ENCODE measurements at regions not wholly inside any gene's neighbourhood (a gene's known extent, or its start where the extent isn't known, plus 50 kb on each side); places are given as distances from the start of the nearest gene placed in this dataset.
"Not testable (repeated sequence)": the region's sequence is repeated elsewhere in the genome, so short reads cannot be mapped to it uniquely, and the experiment has no call there.

DNA sequence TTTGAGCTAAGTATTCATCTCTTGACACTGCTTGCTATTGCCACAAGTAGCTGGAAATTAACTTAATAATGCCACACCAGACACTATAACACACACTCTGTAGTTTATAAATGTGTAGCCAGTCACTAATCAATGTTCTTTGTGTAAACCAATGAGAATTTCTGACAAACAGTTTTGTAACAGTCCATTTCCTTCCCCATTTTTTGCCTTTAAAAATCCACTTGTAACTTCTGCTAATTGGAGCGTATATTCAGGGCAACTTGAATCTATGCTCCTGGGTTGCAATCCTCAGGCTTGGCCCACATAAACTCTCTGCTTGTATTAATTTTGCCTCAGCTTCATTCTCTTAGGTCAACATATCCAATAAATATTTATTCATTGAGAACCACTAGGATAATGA is 125.0 kb upstream of the DHRS4 start:
- DNase-seq (ENCODE audit: low read depth in 4 of 4, low spot score in 3 of 4) = no peak

DNA sequence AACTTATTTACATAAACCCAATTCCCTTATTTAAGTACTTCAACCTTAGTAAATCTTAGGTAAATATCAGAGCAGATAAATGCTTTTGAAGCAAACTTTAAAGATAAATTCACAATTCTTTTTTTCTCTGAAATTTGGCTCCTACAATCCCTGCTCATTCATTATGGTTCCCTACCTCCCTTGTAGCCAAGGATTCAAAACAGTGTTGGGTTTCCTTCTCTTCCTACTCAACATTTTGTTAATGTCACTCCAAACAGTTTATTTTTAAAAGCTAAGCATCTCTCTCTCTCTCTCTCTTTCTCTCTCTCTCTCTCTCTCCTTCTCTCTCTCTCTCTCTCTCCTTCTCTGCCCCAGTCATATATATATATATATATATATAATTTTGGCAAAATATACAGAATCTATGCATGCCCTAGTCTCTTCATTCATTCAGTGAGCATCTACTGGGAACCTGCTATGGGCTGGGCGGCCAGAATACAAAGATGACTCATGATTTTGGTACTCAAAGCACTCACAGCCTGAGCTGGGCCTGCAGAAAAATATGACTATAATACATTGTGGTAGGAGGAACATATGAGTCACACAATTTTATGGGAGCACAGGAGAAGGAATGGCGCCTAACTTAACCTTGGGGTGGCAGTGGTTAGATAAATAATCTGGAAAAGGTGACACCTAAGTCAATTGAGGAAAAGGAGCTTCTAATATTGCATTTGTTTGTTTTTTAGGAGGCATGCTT is 123.7 kb upstream of the DHRS4 start:
- DNase-seq (ENCODE audit: low read depth in 4 of 4, low spot score in 3 of 4) = no peak

DNA sequence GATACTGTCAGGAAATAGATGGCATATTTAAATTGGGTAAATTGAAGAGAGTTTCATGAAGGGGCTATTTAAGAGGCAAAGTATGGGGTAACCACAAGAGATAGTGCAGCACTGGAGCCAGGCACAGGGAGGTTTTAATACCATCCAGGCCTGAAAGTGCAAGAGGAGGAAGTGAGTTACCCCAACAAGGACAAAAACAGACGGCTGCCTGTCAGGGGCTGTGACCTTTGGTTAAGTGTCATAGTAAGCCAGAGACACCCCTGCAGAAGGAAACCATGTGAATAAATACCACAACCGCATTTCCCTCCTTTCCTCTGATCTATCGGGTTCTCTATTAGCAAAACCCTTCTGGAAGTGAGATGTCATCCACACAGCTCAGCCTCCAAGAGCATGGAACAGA is 122.0 kb upstream of the DHRS4 start:
- DNase-seq (ENCODE audit: low read depth in 4 of 4, low spot score in 3 of 4) = no peak

DNA sequence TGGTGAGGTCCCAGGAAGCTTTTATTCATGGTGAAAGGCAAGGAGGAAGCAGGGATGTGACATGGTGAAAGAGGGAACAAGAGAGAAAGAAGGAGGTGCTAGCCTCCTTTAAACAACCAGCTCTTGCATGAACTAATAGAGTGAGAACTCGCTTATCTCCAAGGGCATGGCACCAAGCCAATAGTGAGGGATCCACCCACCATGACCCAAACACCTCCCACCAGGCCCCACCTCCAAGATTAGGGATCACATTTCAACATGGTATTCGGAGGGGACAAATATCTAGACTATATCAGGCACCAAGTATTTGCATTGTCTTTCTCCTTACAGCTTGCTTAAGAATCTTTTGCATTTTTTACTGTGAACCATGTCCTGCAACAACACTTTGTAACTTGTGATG is 91.9 kb upstream of the DHRS4 start:
- DNase-seq (ENCODE audit: low read depth in 4 of 4, low spot score in 3 of 4) = no peak

DNA sequence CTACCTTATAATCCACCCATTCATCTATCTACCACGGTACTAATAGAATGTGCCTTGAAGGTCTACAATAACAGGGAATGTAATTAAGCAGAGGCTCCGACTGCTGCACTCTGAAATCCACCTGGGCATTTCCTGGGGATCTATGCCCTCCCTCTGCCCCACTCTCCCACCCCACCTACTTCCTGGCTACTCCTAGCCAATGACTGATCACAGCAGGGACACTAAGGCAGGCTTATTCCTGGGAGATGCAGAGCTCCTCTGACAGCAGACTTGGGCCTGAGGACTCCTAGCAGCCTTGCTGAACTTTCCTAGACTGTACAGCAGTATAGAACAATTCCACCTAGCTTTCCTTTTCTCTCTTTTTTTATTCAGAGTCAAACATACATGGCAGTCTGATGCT is 91.1 kb upstream of the DHRS4 start:
- DNase-seq (ENCODE audit: low read depth in 4 of 4, low spot score in 3 of 4) = no peak

DNA sequence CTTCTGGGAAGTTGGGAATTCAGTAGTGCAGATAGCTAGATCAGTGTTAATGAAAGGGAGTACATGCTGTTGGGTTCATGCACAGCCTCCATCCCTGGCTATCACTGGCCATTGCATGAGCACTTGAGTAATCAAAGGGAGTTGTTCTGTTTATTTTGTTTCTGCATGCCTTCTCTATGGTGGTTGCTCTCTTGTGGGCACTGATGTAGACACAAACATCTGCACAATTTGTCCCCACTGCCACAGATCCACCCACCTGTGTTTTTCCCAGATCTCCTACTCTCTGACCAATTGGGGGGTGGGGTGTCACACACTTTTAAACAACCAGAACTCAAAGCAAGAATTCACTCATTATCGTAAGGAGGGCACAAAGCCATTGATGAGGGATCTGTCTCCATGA is 89.7 kb upstream of the DHRS4 start:
- DNase-seq (ENCODE audit: low read depth in 4 of 4, low spot score in 3 of 4) = no peak

DNA sequence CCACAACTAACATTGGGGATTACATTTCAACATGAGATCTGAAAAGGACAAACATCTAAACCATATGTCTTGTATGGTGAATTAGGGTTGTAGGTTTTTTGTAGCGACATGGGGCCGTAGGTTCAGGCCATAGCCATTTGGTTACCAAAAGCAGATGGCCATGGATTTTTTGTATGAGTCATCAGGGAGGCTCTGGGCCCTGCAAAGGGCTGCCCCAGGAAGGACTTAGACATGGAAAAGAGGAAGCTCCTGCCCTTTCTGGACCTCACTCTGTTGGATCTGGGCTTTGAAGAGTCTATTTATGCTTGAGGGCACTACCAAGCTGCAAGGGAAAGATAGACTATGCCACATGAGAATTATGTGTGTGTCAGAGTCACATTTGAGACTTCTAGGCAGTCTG is 89.3 kb upstream of the DHRS4 start:
- no peak for DNase-seq (ENCODE audit: low read depth in 4 of 4, low spot score in 3 of 4)

DNA sequence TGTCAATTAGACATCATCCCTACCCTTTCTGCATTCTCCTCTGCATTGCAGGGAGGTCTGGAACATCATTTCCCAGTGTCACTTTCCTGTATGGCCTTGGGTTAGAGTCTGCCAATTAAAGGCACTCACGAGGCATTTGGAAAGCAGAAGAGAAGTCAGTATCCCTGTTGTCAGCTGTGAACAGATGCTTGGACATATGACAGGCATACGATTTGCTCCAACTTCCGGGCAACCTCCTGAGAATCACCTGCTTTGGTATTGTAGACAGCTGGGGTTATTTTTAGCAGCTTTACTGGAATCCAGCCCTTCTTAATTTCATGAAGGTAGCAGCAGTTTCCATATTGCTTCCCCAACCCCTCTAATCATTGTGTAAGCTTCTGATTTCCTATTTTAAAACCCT is 88.7 kb upstream of the DHRS4 start:
- DNase-seq (ENCODE audit: low read depth in 4 of 4, low spot score in 3 of 4) = no peak

DNA sequence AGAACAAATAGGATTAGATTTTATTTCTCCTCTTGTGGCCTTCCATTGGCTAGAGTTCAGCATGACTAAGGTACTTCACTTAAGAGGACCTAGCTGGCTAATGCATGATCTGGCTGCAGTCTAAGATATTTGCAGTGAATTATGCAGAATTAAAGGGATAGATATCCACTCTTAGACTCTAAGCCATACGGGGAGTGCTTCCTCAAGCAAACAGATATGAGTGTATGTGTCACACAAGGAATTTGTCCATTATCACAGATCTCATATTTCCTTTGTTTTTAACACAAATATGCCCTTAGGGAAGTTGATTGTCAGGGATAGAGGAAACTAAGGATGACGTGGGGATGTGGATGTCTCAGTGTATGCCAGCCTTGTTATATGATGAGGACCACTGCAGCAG is 88.1 kb upstream of the DHRS4 start:
- no peak for DNase-seq (ENCODE audit: low read depth in 4 of 4, low spot score in 3 of 4)

DNA sequence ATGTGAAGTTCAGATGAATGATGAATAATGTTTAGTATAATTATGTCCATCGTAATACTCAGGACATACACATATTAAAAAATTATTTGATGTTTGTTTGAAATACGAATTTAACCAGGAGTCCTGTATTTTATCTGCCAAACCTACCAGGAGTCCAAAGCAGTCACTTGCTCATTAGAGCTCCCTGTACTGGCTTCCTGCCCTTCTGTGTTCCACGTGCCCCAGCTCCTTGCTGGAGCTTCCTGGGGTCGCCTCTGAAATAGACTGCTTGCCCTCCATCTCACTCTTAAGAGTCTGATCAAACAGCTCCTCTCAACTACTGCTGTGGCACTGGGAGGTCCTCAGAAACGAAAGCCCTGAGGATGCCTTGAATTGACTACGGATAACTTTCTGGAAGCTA is 87.3 kb upstream of the DHRS4 start:
- DNase-seq (ENCODE audit: low read depth in 4 of 4, low spot score in 3 of 4) = no peak

DNA sequence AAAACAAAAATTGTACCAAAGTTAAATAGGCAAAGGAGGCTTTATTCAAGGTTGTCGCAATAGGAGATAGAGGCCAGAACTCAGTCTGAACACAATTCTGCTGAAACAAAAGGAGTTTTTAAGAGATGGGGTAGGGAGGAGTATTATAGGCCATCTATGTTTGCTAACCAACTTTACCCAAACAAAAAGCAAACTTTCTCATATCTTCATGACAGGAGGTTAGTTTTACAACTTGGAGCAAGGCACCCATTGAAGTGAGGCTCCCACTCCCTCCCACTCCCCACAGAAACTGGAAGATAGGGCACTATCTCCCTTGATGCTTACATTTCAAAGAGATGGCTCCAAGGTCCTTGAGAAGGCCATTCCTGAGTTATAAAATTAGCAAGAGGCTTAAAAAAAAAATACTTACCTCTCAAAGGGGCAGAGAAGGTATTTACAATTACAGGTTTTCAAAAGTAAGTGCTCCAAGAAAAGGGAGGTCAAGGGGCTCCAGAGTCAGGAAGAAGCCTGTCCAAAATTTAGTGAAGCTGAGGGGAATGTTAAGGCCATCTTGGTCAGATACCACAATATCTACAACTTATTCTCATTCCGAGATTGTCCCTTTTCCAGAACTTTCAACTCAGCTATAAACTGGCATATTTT is 84.4 kb upstream of the DHRS4 start:
- no peak for DNase-seq (ENCODE audit: low read depth in 4 of 4, low spot score in 3 of 4)

DNA sequence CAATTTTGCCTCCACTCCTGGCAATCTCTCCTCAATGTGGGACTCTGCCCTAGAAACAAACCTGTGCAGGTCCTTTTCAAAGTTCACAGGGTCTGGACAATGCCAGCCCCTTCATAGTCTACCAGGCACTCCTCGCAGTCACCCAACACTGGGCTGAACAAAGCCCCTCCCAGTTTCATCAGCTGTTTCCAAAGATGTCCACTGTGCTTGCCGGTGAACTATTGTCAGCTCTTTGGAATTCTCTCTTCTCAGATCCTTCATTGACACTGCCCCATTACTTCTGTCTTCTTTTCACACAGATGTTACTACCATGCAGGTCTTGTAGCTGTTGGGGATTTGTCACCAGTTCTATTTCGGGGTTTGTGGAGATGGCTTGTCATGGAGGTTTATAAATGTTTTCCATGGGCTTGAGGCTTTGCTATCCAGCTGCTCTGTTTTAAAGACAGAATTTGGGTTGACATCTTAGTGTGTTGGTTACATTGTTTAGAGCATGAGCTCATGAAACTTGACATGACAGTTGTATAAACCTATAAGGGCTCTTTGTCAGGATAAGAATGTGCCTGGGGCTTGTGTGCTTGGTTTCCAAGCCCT is 77.3 kb upstream of the DHRS4 start:
- DNase-seq (ENCODE audit: low read depth in 4 of 4, low spot score in 3 of 4) = no peak

DNA sequence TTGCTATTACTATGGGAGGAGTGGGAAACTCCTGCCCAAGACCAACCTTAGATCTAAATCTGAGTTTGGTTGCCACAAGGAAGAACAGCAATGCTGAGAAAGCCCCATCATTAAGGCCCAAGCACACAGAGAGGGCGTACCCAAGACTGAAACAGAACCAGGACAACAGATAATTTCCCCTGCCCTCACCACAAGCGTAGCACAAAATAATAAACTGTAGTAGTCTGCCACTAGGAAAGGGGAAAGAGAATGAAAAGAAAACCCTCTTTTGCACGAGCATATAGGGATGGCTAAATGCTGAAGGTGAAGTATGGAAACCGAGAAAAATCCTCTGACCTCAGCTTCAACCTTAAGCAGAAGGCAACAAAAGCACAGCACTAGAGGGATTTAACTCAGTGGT is 76.5 kb upstream of the DHRS4 start:
- DNase-seq (ENCODE audit: low read depth in 4 of 4, low spot score in 3 of 4) = no peak

DNA sequence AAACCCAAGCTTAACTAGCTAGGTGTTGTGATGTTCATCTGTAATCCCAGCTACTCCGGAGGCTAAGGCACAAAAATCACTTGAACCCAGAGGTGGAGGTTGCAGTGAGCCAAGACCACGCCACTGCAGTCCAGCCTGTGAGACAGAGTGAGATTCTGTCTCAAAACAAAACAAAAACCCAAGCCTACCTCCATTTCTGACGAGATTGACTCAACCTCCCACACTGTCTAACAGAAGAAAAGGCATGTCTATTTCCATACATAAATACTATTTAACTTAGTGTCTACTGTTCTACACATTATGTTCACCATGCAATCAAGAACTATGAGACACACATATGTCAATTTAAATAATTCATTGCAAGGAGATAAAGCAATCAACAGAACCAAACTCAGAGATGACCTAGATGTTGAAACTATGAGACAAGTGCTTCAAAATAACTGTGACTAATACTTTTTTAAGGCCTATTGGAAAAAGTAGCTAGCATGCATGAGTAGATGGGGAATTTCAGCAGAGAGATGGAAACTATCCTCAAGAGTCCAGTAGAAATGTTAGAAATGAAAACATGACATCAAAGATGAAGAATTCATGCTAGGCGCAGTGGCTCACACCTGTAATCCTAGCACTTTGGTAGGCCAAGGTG is 75.9 kb upstream of the DHRS4 start:
- DNase-seq (ENCODE audit: low read depth in 4 of 4, low spot score in 3 of 4) = no peak

DNA sequence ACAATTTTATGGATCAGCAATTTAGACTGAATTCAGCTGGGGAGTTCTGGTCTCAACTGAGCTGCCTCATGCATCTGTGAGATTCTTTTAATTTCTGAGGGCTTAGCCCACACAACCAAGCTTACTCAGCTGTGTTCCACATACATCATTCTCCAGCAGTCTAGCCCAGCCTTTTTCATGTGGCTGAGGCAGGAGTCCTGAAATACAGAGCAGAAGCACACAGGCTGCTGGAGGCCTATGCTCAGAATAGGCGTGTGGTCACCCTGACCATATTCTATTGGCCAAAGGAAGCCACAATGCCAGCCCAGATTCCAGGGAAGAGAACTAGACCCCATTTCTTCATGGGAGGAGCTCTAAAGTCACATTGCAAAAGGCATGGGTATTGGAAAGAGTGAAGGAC is 72.3 kb upstream of the DHRS4 start:
- no peak for DNase-seq (ENCODE audit: low read depth in 4 of 4, low spot score in 3 of 4)

DNA sequence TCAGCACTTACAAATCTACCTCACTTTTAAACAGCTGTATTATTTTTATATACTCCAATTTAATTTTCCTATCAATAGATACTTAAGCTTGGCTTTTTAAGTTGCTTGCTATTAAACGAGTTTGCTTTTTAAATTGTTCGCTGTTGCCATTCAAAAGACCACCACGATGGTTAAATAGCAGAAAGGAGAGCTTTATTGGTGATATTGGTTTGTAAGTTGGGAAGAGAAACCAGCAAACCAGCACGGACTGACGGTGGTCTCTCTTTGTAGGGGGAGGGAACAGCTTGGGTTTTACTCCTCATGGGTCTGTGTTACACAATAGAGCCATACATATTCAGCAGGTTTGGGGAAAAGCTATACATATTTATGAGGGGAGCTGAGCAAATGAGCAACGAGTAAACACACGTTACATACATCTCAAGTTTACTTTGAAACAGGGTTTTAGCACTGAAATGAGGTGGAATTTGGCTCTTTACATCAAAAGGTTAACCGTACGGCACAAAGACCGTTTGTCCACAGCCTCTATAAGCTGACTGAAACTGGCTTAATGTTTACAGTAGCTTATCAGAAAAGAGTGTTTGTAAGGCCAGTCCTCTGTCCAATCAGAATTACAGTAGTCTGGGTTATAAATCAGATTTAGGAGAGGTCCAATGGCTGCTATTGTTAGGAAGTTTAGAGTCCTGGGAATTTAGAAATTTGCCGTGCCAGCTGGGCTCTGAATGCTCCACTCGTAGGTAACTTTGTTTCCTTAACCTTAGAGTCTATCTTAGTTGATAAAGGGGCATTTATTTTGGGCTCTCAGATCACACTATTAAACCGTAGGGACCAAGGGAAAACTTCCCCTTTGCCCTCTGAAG is 69.7 kb upstream of the DHRS4 start:
- DNase-seq (ENCODE audit: low read depth in 4 of 4, low spot score in 3 of 4) = peak in 1 of 4 donors; percentile 22

DNA sequence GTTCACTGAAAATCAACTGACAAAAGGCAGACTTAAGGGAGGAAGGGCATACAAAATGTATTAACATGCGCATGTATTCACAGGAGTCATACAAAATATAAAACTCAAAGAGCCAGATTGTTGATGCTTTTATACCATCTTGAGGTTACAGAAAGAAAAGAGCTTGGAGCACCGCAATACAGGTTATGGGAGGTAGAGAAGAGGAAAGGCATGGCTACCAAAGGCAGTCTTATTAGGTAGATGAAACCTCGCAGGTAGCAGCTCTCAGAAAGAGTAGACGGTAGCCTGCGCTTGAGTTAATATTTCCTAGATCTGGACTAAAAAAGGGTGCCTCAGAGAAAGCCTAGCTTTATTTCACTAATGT is 69.0 kb upstream of the DHRS4 start:
- DNase-seq (ENCODE audit: low read depth in 4 of 4, low spot score in 3 of 4) = no peak

DNA sequence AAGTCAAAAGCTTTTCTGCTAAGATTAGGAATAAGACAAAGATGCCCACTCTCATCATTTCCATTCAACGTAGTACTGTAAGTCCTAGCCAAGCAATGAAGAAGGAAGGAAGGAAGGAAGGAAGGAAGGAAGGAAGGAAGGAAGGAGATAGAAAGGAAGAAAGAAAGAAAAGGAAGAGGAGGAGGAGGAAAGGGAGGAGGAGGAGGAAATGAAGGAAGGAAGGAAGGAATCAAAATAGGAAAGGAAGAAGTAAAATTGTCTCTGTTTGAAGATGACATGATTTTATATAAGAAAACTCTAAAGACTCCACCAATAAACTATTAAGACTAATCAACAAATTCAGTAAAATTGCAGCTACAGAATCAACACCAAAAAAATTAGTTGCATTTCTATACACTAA is 66.0 kb upstream of the DHRS4 start:
- no peak for DNase-seq (ENCODE audit: low read depth in 4 of 4, low spot score in 3 of 4)

DNA sequence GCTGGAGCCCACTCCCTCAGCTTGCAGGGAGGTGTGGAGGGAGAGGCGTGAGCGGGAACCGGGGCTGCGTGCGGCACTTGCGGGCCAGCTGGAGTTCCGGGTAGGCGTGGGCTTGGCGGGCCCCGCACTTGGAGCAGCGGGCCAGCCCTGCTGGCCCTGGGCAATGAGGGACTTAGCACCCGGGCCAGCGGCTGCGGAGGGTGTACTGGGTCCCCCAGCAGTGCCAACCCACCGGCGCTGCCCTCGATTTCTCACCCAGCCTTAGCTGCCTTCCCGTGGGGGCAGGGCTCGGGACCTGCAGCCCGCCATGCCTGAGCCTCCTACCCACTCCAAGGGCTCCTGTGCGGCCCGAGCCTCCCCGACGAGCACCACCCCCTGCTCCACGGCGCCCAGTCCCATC is 61.9 kb upstream of the DHRS4 start:
- not testable (repeated sequence) for DNase-seq (ENCODE audit: low read depth in 4 of 4, low spot score in 3 of 4)

DNA sequence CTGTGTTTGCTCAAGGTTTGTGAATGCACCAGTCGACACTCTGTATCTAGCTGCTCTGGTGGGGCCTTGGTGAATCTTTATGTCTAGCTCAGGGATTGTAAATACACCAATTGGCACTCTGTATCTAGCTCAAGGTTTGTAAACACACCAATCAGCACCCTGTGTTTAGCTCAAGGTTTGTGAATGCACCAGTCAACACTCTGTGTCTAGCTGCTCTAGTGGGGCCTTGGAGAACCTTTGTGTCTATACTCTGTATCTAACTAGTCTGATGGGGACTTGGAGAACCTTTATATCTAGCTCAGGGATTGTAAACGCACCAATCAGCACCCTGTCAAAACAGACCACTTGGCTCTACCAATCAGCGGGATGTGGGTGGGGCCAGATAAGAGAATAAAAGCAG is 61.3 kb upstream of the DHRS4 start:
- DNase-seq (ENCODE audit: low read depth in 4 of 4, low spot score in 3 of 4) = not testable (repeated sequence)

All from right renal pelvis (tissue), 4 donors.